ENCODE measurements at regions not wholly inside any gene's neighbourhood (a gene's known extent, or its start where the extent isn't known, plus 50 kb on each side); places are given as distances from the start of the nearest gene placed in this dataset.
"Not testable (repeated sequence)": the region's sequence is repeated elsewhere in the genome, so short reads cannot be mapped to it uniquely, and the experiment has no call there.

- no peak for DNase-seq (ENCODE audit: low spot score)
Measured at GRCh38 chr1:66460776-66461175, 73.2 kb upstream of the SGIP1 start.

DNA sequence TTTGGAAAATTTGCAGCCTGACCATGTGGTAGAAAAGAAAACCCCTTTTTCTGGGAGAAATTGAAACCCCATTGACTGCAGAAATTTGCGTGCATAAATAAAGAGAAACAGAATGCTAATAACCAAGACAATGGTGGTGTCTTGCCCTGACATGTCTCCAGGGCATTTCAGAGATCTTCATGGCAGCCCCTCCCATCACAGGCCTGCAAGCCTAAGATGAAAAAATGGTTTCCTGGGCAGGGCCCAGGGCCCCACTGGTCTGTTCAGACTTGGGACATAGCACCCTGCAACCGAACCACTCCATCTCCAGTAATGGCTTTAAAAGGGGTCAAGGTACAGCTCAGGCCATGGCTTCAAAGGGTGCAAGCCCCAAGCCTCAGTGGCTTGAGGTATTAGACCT lies 71.6 kb upstream of the SGIP1 start:
- no peak for DNase-seq (ENCODE audit: low spot score)

- no peak for DNase-seq (ENCODE audit: low spot score)
Measured at GRCh38 chr1:66464351-66464750, 69.6 kb upstream of the SGIP1 start.

GRCh38 chr1:66464802-66465201 lies 69.2 kb upstream of the SGIP1 start:
- no peak for DNase-seq (ENCODE audit: low spot score)

- not testable (repeated sequence) for DNase-seq (ENCODE audit: low spot score)
Measured at GRCh38 chr1:66466695-66467094, 67.3 kb upstream of the SGIP1 start.

DNA sequence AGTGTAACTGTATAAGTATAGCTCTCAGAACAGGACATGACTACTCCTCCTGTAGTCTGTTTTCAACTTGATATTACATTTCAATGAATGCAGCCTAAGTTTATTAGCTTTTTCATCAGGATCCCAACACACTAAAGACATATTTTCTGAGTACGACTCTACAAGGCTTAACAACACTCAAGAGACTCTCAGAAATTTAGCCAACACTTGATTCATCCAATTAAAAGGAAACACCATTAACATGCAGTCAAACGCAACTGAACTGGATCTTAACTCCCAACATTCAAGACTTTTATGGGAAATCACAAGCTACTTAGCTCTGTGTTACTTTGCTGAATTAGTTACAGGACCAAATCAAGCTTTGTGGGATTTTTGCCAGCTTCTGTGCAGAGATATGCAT lies 65.2 kb upstream of the SGIP1 start:
- DNase-seq (ENCODE audit: low spot score): no peak

DNA sequence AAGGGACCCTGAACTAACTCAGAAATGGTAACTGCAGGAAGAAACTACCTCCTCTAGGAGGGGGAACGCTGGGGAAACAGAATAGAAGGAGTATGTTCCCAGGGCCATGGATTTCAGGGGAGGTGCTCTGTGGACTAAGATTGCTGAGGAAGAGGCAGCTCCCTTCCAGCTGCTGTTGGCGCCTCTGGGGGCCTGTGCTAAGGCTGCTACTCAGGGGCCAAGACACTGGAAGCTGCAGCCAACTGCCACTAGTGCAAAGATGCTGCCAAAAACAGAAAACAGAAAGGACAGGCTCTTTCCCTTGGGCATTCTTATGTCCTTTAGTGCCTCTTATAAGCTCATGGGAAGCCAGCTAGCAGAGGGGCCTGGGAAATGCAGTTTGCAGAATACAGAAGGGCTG lies 58.0 kb upstream of the SGIP1 start:
- no peak for DNase-seq (ENCODE audit: low spot score)

- no peak for DNase-seq (ENCODE audit: low spot score)
Measured at GRCh38 chr1:66476774-66477173, 57.2 kb upstream of the SGIP1 start.

DNA sequence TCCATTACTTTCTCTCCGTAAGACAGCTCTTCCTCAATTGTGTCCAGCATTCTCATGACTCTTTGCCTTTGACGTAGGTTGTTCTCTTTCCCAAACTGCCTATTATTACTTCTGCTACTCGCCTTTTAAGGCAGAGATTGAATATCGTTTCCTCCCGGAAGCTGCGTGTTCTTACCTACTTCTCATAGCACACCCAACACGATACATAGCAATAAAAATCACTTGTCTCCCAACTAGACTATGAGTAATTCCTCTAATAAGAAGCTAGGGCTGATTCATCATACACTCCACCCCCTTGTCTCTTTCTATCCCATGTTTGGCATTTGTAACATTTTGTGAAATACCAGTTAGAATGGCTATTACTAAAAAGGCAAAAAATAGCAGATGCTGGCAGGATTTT lies 55.8 kb upstream of the SGIP1 start:
- DNase-seq (ENCODE audit: low spot score): peak; percentile 14

DNA sequence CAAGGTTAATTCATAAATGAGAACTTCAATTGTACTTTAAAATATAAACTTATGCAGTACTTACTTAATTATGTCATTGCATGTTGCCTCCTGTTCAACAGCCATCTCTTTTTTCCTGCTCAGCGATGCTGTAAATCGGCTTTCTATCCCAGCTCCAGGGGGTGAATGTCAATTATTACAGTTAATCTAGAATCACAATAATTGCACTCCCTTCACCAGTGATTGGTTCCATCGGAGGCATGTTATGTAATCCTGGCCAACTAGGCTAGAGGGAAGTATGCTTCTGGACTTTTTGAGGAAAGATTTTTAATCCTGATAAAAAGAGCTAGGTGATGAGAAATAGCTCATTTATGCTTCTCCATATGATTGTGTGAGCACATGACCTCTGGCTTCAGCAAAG lies 53.8 kb upstream of the SGIP1 start:
- no peak for DNase-seq (ENCODE audit: low spot score)

GRCh38 chr1:66481215-66481614 lies 52.7 kb upstream of the SGIP1 start:
- not testable (repeated sequence) for DNase-seq (ENCODE audit: low spot score)
